ENCODE measurements at regions not wholly inside any gene's neighbourhood (a gene's known extent, or its start where the extent isn't known, plus 50 kb on each side); places are given as distances from the start of the nearest gene placed in this dataset.

DNA sequence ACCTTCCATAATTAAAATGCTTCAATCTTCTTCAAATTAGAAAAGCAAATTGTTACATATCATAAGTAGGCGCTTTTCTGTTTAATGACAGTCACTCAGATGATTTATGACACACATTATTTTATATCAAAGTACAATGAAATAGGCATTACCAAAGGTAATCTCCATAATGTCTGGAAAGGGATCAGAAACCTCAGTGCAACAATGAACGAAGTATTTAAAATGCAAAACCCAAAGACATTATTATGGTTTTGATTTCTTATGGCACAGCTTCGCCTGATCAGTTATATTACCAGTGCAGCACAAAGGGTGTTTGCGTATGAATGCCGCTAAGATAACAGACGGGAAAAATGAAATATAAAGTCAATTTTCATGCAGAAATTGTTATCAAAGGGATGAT lies 162.2 kb upstream of the MEIS1 start:
- DNase-seq (ENCODE audit: low read depth) = no peak
- H3K4me3 ChIP-seq (ENCODE audit: low read depth, low read length) = no peak overlapping the region
- TF ChIP-seq, protein P1, sequence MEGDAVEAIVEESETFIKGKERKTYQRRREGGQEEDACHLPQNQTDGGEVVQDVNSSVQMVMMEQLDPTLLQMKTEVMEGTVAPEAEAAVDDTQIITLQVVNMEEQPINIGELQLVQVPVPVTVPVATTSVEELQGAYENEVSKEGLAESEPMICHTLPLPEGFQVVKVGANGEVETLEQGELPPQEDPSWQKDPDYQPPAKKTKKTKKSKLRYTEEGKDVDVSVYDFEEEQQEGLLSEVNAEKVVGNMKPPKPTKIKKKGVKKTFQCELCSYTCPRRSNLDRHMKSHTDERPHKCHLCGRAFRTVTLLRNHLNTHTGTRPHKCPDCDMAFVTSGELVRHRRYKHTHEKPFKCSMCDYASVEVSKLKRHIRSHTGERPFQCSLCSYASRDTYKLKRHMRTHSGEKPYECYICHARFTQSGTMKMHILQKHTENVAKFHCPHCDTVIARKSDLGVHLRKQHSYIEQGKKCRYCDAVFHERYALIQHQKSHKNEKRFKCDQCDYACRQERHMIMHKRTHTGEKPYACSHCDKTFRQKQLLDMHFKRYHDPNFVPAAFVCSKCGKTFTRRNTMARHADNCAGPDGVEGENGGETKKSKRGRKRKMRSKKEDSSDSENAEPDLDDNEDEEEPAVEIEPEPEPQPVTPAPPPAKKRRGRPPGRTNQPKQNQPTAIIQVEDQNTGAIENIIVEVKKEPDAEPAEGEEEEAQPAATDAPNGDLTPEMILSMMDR (IDR thresholded peaks at IDR 0.05; ENCODE audit: control insufficient read depth, extremely low read depth, insufficient read depth) = no peak

DNA sequence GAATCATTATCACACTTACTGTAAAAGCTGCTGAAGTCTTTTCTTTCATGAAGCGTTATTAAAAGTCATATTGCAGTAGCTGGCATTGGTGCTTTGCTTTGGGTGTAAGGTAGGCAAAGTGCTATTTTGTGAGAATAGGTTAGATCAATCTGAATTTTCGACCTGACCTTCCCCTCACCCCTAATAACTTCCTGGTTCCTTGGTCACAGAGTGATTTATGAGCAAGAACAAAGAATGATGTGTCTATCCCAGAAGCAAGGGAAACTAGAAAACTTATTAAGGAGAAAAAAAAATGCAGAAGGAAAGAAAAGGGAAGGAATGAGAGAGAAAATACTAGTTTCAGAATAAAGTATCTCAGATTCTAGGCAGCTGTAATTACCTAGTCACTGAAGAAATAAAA lies 163.1 kb upstream of the MEIS1 start:
- TF ChIP-seq, protein P1 (IDR thresholded peaks at IDR 0.05; ENCODE audit: control insufficient read depth, extremely low read depth, insufficient read depth) = no peak
- DNase-seq (ENCODE audit: low read depth) = no peak
- H3K4me3 ChIP-seq (ENCODE audit: low read depth, low read length) = no peak overlapping the region

DNA sequence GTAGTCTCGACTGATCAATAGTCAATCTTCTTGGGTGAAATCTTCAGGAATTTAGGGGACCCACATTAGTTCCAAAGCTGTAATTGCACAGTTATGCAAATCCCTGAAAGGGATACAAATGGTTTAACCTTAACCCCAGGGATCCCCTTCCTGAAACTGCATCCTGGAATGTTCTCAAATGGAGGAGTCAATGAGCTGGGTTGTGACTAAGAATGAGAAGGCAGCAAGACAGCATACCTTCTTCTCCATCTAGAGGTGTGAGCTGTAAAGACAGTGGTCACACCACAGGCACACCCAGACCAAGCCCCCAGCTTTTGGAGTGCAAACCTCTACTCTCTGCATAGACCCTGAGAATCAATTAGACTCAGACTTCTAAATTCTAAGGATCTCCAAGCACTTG lies 164.7 kb upstream of the MEIS1 start:
- TF ChIP-seq, protein P1 (IDR thresholded peaks at IDR 0.05; ENCODE audit: control insufficient read depth, extremely low read depth, insufficient read depth) = no peak
- DNase-seq (ENCODE audit: low read depth) = no peak
- H3K4me3 ChIP-seq (ENCODE audit: low read depth, low read length) = no peak overlapping the region

DNA sequence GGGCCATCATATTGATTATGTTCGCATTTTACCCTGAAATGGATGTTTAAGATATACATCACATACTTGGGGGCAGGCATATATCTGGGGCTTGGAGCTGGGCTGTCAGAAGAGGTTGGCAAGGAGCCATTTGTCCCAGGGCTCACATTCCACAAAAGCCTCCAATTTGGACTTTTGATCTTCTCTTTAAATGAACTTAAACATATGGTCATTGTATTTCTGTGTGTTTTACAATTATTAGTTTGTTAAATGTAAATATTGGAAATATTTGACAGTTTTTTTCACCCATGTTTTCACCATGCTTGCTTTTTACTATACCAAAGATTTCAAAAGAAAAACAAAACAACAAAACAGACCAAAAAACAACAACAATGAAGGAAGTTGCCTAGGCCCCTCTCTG lies 165.8 kb upstream of the MEIS1 start:
- TF ChIP-seq, protein P1 (IDR thresholded peaks at IDR 0.05; ENCODE audit: control insufficient read depth, extremely low read depth, insufficient read depth) = no peak

DNA sequence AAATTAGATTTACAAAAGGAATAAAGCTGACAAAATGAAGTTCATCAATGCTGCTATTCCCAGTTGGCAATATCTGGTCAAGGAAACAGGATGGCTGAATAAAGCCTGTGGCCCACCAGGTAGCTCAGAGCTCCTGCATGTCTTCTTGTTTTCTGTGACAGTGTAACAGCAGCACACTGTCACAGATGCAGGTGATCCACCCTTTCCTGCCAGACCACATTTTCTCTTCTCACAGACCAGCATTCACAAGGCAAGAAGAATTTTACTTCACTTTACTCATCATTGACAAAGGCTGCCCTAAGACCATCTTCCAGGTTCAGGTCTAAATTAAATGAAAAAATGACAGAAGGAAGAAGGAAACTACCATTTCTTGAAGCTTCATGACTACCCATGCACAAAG lies 166.2 kb upstream of the MEIS1 start:
- H3K4me3 ChIP-seq (ENCODE audit: low read depth, low read length) = no peak overlapping the region
- TF ChIP-seq, protein P1 (IDR thresholded peaks at IDR 0.05; ENCODE audit: control insufficient read depth, extremely low read depth, insufficient read depth) = no peak
- DNase-seq (ENCODE audit: low read depth) = no peak

More for the DNA sequence above, 165.8 kb upstream of the MEIS1 start:
- no peak for DNase-seq (ENCODE audit: low read depth)
- no peak overlapping the region for H3K4me3 ChIP-seq (ENCODE audit: low read depth, low read length)

DNA sequence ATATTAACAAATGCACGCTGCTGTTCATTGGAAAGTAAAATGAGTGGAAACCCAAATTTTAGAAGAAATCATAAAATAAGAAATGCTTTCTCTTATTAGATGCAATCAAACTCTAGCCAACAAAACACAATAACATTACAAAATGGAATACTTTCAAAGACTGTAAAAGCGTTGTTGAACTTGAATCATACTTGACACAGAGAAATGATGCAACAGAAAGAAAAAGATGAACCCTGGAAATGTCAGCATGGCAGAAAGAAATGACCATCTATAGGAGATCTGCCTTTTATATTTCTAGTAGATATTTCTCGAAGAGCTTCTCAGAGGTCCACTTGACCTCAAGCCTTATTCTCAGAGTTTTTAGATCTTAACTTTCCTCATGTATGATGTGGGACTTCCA lies 170.6 kb upstream of the MEIS1 start:
- DNase-seq (ENCODE audit: low read depth) = no peak
- no peak overlapping the region for H3K4me3 ChIP-seq (ENCODE audit: low read depth, low read length)
- TF ChIP-seq, protein P1 (IDR thresholded peaks at IDR 0.05; ENCODE audit: control insufficient read depth, extremely low read depth, insufficient read depth) = no peak

DNA sequence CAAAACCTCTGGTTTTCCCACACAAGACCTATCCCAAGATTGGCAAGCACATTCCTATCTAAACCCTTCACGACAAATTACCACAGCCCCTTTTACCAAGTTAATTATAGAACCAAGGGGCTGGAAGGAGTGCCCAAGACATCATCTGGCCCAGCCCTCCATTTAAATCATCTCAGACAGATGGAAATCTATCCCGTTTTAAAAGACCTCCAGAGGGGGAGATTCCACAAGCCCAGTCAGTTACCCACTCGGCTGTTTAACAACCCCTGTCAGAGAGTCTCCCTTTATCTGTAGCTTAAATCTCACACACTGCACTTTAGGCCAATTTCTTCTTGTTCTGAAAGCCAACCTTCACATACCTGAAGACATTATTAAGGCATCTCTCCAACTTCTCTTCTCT lies 179.1 kb upstream of the MEIS1 start:
- H3K4me3 ChIP-seq (ENCODE audit: low read depth, low read length) = no peak overlapping the region
- DNase-seq (ENCODE audit: low read depth) = no peak
- TF ChIP-seq, protein P1 (IDR thresholded peaks at IDR 0.05; ENCODE audit: control insufficient read depth, extremely low read depth, insufficient read depth) = no peak

Measured in LNCaP clone FGC (cell line).